ENCODE measurements at regions not wholly inside any gene's neighbourhood (a gene's known extent, or its start where the extent isn't known, plus 50 kb on each side); places are given as distances from the start of the nearest gene placed in this dataset.
A peak's percentile ranks its signal among the peaks of the same experiment; 100 is the strongest.
"Not testable (repeated sequence)": the region's sequence is repeated elsewhere in the genome, so short reads cannot be mapped to it uniquely, and the experiment has no call there.

DNA sequence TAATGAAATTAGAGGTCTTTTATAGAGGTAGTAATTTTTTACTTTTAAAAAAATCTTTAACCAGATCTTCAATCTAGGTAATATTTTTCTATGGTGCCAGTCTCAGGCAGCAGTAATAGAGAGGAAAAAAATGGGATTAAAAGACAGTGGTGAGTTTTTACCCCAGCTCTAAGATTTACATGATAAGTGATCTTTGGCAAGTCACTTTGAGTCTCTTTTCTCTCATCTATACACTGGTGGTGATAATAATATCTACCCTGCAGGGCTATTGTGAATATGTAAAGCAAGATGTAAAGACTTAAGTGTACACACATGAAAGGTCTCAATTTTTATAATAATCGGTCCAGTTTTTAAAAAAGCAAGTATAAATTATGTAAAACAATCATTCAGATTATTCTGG is 786.2 kb upstream of the POU3F4 start:
- no peak overlapping the region for H3K4me3 ChIP-seq (ENCODE audit: extremely low read depth, insufficient read depth, low read length, poor library complexity, severe bottlenecking)
- no CpG with 5 or more reads among the region's 1 CpG for WGBS, 2 experiments (ENCODE audit: insufficient coverage in 2 of 2)

DNA sequence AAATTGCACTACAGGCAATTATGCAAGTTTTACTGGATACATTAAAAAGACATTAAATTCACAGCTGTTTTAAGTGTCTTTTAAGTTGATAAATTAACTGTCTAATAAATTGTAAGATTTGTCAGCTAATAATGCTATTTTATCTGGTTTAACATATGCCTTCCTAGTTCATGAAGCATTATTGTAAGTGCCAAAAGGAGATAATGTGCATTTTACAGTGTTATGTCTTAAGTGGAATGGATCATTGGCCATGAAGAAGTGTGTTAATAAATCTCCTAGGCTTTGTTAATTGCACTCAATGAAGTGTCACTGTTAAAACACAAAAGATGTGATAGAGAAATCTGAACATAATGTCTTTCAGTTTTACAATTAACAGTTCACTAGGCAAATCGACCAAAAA is 784.3 kb upstream of the POU3F4 start:
- Histone ChIP-seq H3K4me3 (ENCODE audit: extremely low read depth, insufficient read depth, low read length, poor library complexity, severe bottlenecking) (no peak overlapping the region), H3K4me1 (ENCODE audit: control insufficient read depth, insufficient read depth, low read length, poor library complexity, severe bottlenecking) (no peaks in the 10 kb centered on the region), H3K27ac (ENCODE audit: low read depth, low read length, severe bottlenecking) (no peak overlapping the region), H3K9me3 (ENCODE audit: control insufficient read depth, low read length) (no peaks in the 10 kb centered on the region), H3K36me3 (ENCODE audit: control insufficient read depth, insufficient read depth, low read length) (no peaks in the 10 kb centered on the region)
- no CpG with 5 or more reads among the region's 1 CpG for WGBS, 2 experiments (ENCODE audit: insufficient coverage in 2 of 2)

More for the DNA sequence above, 786.2 kb upstream of the POU3F4 start:
- Histone ChIP-seq H3K36me3 (ENCODE audit: control insufficient read depth, insufficient read depth, low read length) (no peaks in the 10 kb centered on the region), H3K4me1 (ENCODE audit: control insufficient read depth, insufficient read depth, low read length, poor library complexity, severe bottlenecking) (no peaks in the 10 kb centered on the region), H3K9me3 (ENCODE audit: control insufficient read depth, low read length) (no peaks in the 10 kb centered on the region), H3K27ac (ENCODE audit: low read depth, low read length, severe bottlenecking) (no peak overlapping the region)

DNA sequence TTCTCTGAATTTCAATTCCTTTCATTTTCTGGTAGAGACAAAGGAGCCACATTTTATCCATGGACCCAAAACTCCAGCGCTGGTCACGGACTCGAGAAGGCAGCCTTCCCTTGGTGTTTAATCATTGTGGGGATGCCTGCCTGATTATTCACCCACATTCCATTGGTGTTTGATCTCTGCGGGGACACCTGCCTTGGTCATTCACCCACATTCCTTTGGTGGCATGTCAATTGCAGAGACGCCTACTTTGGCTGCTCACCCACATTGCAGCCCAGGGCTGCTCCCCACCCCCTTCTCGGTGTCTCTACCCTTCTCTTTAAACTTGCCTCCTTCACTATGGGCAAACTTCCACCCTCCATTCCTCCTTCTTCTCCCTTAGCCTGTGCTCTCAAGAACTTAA is 780.7 kb upstream of the POU3F4 start:
- H3K36me3 ChIP-seq (ENCODE audit: control insufficient read depth, insufficient read depth, low read length); H3K27ac ChIP-seq (ENCODE audit: low read depth, low read length, severe bottlenecking); H3K9me3 ChIP-seq (ENCODE audit: control insufficient read depth, low read length); H3K4me1 ChIP-seq (ENCODE audit: control insufficient read depth, insufficient read depth, low read length, poor library complexity, severe bottlenecking); H3K4me3 ChIP-seq (ENCODE audit: extremely low read depth, insufficient read depth, low read length, poor library complexity, severe bottlenecking): not testable (repeated sequence)
- no CpG with 5 or more reads among the region's 6 CpGs for WGBS, 2 experiments (ENCODE audit: insufficient coverage in 2 of 2)

DNA sequence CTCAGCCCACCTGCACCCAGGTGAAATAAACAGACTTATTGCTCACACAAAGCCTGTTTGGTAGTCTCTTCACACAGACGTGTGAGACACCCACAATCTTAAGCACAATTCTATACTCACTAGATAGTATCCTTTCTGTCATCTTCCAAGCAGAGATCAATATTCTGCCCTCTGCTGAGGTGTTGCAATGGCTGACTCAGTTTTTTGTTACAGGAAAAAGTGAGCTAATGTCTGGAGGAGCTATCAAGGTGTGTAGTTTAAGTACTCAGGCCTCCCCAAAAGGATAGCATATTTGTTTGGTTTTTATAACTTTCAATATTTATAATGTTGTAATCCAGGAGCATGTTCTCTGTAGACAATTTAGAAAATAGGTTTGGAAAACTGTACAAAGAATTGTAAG is 775.2 kb upstream of the POU3F4 start:
- Histone ChIP-seq H3K4me3 (ENCODE audit: extremely low read depth, insufficient read depth, low read length, poor library complexity, severe bottlenecking) (no peak overlapping the region), H3K9me3 (ENCODE audit: control insufficient read depth, low read length) (no peaks in the 10 kb centered on the region), H3K27ac (ENCODE audit: low read depth, low read length, severe bottlenecking) (no peak overlapping the region), H3K4me1 (ENCODE audit: control insufficient read depth, insufficient read depth, low read length, poor library complexity, severe bottlenecking) (no peaks in the 10 kb centered on the region), H3K36me3 (ENCODE audit: control insufficient read depth, insufficient read depth, low read length) (no peaks in the 10 kb centered on the region)
- 100% methylated on average over 1 of the region's 1 CpG; no CpG with 5 or more reads in 1 of the 2 experiments for WGBS, 2 experiments (ENCODE audit: insufficient coverage in 2 of 2)

DNA sequence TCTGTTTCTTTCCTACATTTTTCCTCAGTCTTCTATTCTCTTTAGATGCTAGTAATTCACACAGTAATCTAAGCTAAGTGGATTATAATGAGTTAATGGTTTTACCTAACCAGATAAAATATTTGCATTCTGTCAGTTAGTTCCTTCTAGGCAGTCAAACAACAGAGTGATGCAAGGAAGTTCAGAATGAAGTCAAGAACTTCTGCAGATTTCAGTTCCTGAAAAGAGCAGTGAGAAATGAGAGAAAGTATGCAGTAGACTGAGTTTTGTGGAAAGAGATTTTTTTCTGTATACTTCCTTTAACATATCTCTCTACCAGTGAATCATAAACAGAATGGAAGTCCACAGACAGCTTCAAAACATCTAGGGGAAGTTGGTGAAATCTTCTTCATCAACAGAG is 774.0 kb upstream of the POU3F4 start:
- Histone ChIP-seq H3K4me3 (ENCODE audit: extremely low read depth, insufficient read depth, low read length, poor library complexity, severe bottlenecking) (no peak overlapping the region), H3K4me1 (ENCODE audit: control insufficient read depth, insufficient read depth, low read length, poor library complexity, severe bottlenecking) (no peaks in the 10 kb centered on the region), H3K27ac (ENCODE audit: low read depth, low read length, severe bottlenecking) (no peak overlapping the region), H3K36me3 (ENCODE audit: control insufficient read depth, insufficient read depth, low read length) (no peaks in the 10 kb centered on the region), H3K9me3 (ENCODE audit: control insufficient read depth, low read length) (no peaks in the 10 kb centered on the region)

DNA sequence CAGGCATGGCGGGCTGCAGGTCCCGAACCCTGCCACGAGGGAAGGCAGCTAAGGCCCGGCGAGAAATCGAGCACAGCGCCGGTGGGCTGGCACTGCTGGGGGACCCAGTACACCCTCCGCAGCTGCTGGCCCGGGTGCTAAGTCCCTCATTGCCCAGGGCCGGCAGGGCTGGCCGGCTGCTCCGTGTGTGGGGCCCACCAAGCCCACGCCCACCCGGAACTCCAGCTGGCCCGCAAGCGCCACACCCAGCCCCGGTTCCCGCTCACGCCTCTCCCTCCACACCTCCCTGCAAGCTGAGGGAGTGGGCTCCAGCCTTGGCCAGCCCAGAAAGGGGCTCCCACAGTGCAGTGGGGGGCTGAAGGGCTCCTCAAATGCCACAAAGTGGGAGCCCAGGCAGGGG is 769.8 kb upstream of the POU3F4 start:
- H3K36me3 ChIP-seq (ENCODE audit: control insufficient read depth, insufficient read depth, low read length); H3K27ac ChIP-seq (ENCODE audit: low read depth, low read length, severe bottlenecking); H3K4me1 ChIP-seq (ENCODE audit: control insufficient read depth, insufficient read depth, low read length, poor library complexity, severe bottlenecking); H3K9me3 ChIP-seq (ENCODE audit: control insufficient read depth, low read length); H3K4me3 ChIP-seq (ENCODE audit: extremely low read depth, insufficient read depth, low read length, poor library complexity, severe bottlenecking): not testable (repeated sequence)
- WGBS, 2 experiments (ENCODE audit: insufficient coverage in 2 of 2), result no CpG with 5 or more reads among the region's 20 CpGs

DNA sequence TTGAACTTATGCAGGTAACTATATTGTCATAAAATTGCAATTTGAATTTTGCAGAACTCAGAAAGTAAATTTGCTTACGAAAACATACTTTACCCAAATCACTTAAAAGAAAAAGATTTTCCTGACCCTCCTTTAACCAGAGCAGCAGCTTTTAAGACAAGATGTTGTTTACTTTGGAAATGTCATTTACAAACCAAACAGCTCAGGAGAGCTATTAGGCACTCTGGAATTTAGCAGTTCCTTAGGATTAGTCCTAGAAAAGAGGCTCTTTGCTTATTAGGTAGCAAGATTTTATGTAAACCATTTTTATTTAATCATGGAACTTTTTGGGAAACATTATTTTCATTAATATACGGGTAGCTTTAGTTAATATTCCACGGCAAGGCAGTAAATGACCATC is 765.7 kb upstream of the POU3F4 start:
- Histone ChIP-seq H3K9me3 (ENCODE audit: control insufficient read depth, low read length) (no peaks in the 10 kb centered on the region), H3K4me3 (ENCODE audit: extremely low read depth, insufficient read depth, low read length, poor library complexity, severe bottlenecking) (no peak overlapping the region), H3K36me3 (ENCODE audit: control insufficient read depth, insufficient read depth, low read length) (no peaks in the 10 kb centered on the region), H3K4me1 (ENCODE audit: control insufficient read depth, insufficient read depth, low read length, poor library complexity, severe bottlenecking) (peaks cover 3% of the 10 kb centered on the region), H3K27ac (ENCODE audit: low read depth, low read length, severe bottlenecking) (peak overlapping the region; percentile 57)
- whole genome bisulfite sequencing, 2 experiments (ENCODE audit: insufficient coverage in 2 of 2), result no CpG with 5 or more reads among the region's 3 CpGs

DNA sequence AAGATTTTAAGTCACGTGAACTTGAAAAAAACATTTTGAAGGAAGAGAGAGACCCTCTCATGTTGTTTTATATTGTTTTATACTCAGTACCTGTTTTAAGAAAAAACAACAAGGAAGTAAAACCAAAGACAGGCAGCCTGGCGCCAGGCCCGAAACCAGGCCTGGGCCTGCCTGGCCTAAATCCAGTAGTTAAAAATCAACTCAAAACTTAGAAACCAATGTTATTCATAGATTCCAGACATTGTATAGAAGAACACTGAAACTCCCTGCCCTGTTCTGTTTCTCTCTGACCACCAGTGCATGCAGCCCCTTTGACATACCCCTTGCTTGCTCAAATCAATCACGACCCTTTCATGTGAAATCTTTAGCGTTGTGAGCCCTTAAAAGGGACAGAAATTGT is 762.4 kb upstream of the POU3F4 start:
- whole genome bisulfite sequencing, 2 experiments (ENCODE audit: insufficient coverage in 2 of 2), result 100% methylated on average over 1 of the region's 5 CpGs; no CpG with 5 or more reads in 1 of the 2 experiments

DNA sequence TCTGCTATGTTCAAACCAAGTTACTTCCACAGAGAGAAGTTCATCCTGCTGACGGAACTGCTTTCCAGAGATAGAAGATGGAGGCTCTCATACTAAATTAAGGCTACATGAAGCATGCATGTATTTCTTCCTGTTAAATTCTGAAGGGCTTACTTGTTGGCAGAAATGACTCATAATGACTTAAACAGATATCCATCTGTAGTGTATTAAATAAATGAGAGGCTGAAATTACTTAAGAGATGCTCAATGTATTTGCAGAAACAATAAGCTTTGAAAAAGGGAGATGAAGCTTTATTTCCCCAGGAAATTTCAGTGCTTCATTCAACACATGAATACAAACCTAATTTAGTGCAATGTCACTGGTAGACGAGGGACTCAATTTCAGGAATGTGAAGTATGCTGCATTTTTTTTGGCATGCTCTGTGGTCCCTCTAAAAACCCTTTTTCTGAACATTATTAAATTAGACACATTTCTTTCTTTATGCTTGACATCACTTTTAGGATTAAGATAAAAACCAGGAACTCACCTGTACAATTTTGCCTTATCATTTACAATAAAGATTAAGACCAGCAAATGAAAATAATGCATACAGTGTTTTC is 759.1 kb upstream of the POU3F4 start:
- Histone ChIP-seq H3K9me3 (ENCODE audit: control insufficient read depth, low read length) (no peaks in the 10 kb centered on the region), H3K4me1 (ENCODE audit: control insufficient read depth, insufficient read depth, low read length, poor library complexity, severe bottlenecking) (peaks cover 4% of the 10 kb centered on the region), H3K36me3 (ENCODE audit: control insufficient read depth, insufficient read depth, low read length) (no peaks in the 10 kb centered on the region), H3K4me3 (ENCODE audit: extremely low read depth, insufficient read depth, low read length, poor library complexity, severe bottlenecking) (no peak overlapping the region), H3K27ac (ENCODE audit: low read depth, low read length, severe bottlenecking) (no peak overlapping the region)
- no CpG with 5 or more reads among the region's 2 CpGs for WGBS, 2 experiments (ENCODE audit: insufficient coverage in 2 of 2)

More for the DNA sequence above, 762.4 kb upstream of the POU3F4 start:
- H3K4me1 ChIP-seq (ENCODE audit: control insufficient read depth, insufficient read depth, low read length, poor library complexity, severe bottlenecking); H3K4me3 ChIP-seq (ENCODE audit: extremely low read depth, insufficient read depth, low read length, poor library complexity, severe bottlenecking); H3K9me3 ChIP-seq (ENCODE audit: control insufficient read depth, low read length); H3K36me3 ChIP-seq (ENCODE audit: control insufficient read depth, insufficient read depth, low read length); H3K27ac ChIP-seq (ENCODE audit: low read depth, low read length, severe bottlenecking): not testable (repeated sequence)

DNA sequence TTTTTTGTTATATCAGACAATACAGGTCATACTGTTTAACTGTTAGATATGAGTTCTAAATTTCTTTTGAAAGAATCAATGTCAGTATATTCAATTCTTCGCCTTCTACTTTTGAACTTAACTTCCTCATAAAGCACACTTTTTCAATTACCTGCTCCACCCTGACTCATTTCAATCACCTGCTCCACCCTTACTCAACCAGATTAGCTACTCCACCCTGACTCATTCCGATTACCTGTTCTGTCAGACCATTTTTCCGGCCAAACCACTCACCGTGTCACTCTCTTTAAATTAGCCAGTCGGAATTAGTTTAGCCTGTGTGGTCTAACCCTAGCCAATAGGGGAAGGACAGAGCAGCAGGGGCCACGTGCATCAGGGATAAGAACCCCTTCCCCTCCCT is 751.8 kb upstream of the POU3F4 start:
- Histone ChIP-seq H3K4me1 (ENCODE audit: control insufficient read depth, insufficient read depth, low read length, poor library complexity, severe bottlenecking) (no peaks in the 10 kb centered on the region), H3K9me3 (ENCODE audit: control insufficient read depth, low read length) (no peaks in the 10 kb centered on the region), H3K4me3 (ENCODE audit: extremely low read depth, insufficient read depth, low read length, poor library complexity, severe bottlenecking) (no peak overlapping the region), H3K36me3 (ENCODE audit: control insufficient read depth, insufficient read depth, low read length) (no peaks in the 10 kb centered on the region), H3K27ac (ENCODE audit: low read depth, low read length, severe bottlenecking) (no peak overlapping the region)
- whole genome bisulfite sequencing, 2 experiments (ENCODE audit: insufficient coverage in 2 of 2), result 93 to 100% methylated on average over 1 to 4 of the region's 6 CpGs

DNA sequence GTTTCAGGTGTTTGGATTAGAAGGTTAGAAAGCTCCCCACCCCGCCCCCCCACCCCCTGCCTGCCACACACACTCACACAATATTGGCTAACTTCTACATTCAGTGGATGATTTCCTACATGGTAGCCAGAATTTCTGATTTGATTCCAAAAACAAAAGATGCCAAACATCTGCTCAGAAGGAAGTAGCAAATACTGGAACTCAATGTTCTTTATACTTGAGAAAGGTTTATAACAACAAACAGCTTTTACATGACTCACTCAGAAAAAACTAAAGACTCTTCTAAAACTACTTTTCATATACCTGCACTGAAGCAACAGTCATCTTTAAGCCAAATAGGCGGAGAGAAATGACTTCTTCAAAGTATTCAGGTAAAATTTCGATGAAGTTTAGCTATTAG is 750.5 kb upstream of the POU3F4 start:
- no peaks in the 10 kb centered on the region for H3K4me1 ChIP-seq (ENCODE audit: control insufficient read depth, insufficient read depth, low read length, poor library complexity, severe bottlenecking)
- no peak overlapping the region for H3K4me3 ChIP-seq (ENCODE audit: extremely low read depth, insufficient read depth, low read length, poor library complexity, severe bottlenecking)
- no peaks in the 10 kb centered on the region for H3K9me3 ChIP-seq (ENCODE audit: control insufficient read depth, low read length)
- no peak overlapping the region for H3K27ac ChIP-seq (ENCODE audit: low read depth, low read length, severe bottlenecking)
- 100% methylated on average over 1 of the region's 3 CpGs; no CpG with 5 or more reads in 1 of the 2 experiments for WGBS, 2 experiments (ENCODE audit: insufficient coverage in 2 of 2)
- no peaks in the 10 kb centered on the region for H3K36me3 ChIP-seq (ENCODE audit: control insufficient read depth, insufficient read depth, low read length)

All from mesodermal cell (in vitro differentiated cells).